GM21825 (cell line): ENCODE measurements at regions not wholly inside any gene's neighbourhood (a gene's known extent, or its start where the extent isn't known, plus 50 kb on each side); places are given as distances from the start of the nearest gene placed in this dataset.
"Not testable (repeated sequence)": the region's sequence is repeated elsewhere in the genome, so short reads cannot be mapped to it uniquely, and the experiment has no call there.

Source experiments
- ATAC-seq: cut with Tn5 transposase; IDR thresholded peaks from one replicate; pipeline ENCODE4 v1.9.1; 2021; ENCODE audit warnings: mild to moderate bottlenecking, moderate library complexity; ENCODE audit not compliant: unreplicated experiment

DNA sequence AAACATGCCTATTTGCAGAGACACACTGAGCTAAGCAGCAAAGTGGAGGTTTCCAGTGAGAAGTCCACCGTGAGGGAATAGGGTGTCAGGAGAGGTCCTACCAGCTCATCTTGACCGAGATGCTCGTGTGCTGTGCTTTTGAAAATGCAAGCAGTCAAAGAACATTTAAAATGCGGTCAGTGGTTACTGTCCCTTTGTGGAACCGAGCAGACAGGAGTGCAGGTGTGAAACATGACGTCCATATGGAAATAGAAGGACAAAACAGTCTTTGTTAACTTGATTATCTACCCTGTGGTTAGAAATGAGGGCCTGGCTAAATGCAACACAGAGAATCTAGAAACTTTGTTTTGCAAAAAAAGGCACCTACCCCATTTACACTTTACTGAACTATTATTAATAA lies 473.3 kb downstream of the SPATA31A6 start:
- ATAC-seq = not testable (repeated sequence)

DNA sequence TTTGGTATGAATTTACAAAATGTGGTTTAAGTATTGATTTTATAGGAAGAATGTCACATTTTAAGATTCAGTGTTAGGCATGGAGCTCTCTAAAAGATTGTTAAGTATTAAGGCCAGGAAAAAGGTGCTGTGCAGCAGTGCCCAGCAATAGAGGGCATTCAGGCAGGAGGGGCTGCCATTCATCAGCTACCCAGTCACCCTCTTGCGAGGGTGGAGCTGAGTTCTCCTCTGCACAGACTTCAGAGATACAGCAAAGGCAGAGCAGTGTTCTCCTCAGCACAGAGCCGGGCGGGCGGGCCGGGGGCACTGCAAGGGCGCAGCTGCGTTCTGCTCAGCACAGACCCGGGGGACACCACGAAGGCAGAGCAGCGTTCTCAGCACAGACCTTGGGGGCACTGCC lies 474.0 kb downstream of the SPATA31A6 start:
- ATAC-seq = not testable (repeated sequence)

DNA sequence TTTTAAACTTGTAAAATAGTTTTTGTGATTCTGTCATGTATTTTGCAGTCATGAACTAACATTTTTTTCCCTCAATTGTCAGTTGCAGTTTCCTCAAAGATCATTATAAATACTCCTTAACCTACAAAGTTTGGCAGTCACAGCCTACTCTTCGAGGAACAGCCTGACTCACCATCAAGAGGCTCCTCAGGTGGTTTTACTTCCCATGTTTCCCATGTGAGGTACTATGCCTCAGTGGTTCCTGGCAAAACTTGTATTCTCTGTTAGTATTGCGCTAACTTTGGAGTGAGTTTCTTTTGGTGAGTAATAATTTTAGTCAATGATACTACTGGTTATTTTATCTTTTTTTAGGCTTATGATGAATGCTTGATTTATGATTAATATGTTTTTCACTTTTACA lies 513.7 kb downstream of the SPATA31A6 start:
- ATAC-seq = not testable (repeated sequence)

DNA sequence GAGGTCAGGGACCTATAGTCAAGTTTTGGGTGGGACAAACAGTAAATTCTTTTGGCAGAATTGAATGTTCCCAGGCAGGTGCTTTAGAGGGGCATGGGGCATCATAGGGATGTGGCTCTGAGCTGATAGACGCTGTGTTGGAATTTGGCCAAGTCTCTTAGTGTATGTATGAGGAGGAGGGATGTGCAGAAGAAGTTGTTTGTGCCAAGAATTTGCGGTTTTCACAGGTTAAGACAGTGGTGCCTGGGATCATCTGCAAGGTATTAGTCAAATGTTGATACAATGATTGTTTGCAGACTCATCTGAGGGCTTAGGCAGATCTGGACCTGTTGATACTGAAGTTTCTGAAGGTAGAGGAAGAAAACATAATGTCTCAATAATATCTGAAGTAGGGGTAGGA lies 519.4 kb downstream of the SPATA31A6 start:
- ATAC-seq = not testable (repeated sequence)

DNA sequence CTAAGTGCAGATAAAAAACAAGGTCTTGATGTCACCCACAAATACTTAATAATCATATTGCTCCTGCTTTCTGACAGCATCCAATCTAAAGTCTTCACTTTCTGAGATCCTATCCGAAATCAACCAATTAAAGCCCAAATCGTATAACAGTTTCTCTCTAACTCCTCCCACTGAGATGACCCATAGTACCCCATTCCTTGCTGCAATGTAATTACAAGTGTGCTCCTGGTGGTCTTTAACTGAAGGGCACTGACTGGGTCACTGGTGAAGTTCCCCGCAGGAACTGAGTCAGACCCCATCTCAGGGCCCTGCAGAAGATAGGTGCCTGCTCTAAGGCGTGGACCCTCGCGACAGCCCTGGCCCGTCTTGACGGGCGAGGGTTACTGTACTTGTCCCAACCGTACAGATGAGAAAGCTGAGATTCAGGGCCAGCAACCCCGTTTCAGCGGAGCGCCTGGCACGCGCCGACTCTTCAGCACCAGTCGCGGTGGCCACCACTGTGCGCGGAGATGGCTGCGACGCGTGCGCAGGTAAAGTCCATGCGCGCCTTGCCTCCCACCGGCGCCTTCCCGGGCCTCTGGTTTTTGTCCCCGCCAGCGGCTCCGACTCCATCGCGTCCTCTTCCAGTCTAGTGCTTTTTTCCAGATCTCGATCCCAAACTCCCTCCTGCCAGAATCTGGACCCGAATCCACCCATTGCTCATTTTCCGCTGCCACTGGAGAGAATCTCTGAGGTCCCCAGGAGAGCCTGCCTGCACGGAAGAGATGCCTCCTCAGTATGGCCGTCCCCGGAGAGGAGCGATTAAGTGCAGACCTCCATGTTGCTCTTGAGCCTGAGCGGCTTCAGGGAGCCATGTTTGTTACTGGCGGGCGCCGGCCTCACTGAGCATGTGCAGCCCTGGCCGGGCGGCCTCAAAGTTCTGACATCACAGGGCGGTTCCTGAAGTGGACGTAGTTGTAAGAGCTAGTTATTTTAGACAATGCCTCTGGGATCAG lies 541.7 kb downstream of the SPATA31A6 start:
- ATAC-seq = not testable (repeated sequence)

DNA sequence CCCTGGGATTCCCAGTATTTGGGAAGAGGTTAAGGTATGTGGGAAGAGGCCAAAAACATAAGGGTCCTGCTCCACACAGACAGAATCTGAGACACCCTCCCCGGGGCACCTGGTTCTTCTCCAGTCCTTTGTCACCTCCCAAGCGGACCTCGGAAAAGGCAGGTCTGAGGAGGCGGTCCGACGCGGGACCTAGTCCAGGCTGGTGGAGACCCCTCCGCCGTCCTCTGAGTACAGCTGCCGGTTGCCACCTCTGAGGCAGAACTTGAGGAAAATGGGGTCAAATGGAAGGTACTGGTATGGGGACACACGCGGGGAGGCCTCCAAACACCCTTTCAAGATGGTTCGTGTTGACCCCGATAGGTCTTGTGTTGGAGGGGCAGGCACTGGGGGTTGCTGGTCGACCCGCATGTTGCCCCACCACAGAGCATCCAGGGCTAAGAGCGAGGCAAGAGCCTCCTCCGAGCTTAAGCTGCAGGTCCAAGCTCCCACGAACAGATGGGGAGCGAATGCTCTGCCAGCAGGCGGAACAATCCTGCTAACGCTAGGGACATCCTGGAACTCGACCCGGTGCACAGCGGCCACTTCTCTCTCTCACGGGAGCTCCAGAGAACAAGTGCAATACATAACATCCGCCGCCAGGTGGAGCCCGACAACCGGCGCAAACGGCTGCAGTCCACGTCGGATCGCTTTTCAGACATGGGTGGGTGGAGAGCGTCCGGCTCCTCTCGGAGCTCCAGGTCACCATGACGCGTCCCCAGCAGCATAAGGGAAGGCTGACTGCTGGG lies 559.8 kb downstream of the SPATA31A6 start:
- ATAC-seq = not testable (repeated sequence)

DNA sequence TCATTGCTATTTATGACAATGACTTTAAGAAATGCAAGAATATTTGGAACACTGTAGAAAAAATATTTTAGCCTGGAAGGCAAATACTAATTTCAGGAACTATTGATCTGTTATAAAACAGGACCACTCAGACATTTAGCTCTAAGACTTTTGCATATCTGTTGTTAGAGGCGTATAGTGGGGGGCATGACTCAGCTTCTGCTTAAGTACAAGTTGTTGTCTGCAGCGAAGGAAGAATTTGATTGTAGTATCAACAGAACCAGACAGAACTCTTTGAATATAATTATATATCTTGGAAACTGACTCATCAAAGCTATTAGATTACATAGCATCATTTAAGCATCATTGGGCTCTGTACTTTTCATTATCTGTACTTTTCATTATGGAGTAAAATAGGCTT lies 573.8 kb downstream of the SPATA31A6 start:
- not testable (repeated sequence) for ATAC-seq

DNA sequence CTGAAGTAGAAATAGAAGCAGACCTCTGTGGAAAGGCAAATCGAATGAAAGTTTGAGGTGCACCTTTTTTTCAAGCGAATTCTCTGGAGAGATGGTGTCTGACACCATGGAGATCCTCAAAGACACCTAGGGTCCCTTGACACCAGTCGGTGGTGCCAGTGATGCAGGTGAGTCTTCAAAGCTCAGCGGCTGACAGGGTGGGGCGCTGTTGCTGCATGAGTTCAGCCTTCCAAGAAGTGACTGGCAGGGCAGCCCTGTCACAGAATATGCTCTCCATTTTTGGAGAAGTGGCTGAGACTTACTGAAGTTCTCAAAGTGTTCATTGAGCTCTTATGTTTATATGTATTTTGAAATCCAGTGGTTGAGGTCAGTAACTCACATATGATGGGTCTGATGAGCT lies 575.9 kb downstream of the SPATA31A6 start:
- not testable (repeated sequence) for ATAC-seq

DNA sequence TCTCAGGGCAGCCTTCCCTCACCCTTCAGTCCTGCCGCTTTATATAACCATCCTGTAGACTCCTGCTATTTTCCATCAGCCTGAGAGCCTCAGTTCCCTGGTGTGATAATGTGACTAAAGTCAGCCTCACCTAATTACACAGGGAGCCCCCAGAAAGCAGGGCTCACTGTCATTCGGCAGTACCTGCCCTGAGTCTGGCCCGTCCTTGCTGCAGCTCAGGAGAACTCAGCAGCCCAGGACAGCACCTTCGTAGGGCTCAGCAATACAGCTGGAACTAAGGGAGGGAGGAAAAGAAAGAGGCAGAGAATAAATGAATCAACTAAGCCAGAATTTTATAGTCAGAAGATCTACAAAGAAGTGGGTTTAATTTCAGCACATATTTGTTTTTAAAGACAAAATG lies 598.7 kb downstream of the SPATA31A6 start:
- ATAC-seq = not testable (repeated sequence)

DNA sequence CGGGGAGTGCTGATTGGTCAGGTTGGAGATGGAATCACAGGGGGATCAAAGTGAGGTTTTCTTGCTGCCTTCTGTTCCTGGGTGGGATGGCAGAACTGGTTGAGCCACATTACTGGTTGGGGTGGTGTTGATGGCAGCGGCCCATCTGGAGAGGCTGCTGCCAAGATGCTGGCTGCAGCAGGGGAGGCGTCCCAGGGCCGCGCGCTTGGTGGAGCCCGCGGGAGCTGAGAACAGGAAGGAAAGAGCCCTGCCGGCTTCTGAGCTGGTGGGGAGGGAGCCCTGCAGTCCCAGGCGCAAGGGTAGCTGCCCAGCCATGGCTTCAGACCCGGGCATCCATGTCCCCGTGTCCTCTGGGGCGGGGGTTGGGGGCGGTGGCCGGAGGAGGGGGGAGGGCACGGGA lies 609.3 kb downstream of the SPATA31A6 start:
- not testable (repeated sequence) for ATAC-seq

DNA sequence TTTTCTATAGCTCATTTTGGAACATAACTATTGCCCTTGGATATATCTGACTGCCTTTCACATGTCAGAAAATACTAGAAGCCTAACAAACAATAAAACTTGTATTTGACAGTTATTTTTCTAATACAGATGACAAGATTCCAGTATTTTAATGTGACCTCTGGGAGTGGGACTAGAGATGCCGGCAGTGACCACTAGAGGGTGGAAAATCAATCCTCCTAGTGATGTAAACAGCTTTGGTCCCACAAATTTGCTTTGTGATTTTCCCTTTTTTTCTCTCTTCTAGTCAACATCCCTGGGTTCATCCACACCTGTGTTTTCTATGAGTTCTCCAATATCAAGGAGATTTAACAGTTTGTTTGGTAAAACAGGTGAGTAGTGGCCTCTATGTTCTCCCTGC lies 615.1 kb downstream of the SPATA31A6 start:
- ATAC-seq = peak; percentile 60

DNA sequence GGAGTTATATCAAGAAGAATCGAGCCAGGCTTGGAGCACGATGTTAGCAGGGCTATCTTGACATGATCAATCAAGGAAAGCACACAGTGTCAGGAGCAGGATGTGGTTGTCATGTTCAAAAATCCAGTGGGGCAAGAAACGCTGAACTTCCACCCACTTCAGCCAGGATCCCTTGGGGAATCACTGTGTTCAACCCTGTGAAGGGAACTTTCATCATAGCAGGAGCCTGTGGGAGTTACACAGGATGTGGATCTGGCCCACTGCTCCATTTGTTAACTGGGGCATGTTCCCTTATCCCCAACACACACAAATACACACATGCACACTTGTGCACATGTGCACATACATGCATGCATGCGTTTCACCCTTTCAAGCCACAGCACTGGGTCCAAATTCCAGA lies 619.3 kb downstream of the SPATA31A6 start:
- ATAC-seq = not testable (repeated sequence)

DNA sequence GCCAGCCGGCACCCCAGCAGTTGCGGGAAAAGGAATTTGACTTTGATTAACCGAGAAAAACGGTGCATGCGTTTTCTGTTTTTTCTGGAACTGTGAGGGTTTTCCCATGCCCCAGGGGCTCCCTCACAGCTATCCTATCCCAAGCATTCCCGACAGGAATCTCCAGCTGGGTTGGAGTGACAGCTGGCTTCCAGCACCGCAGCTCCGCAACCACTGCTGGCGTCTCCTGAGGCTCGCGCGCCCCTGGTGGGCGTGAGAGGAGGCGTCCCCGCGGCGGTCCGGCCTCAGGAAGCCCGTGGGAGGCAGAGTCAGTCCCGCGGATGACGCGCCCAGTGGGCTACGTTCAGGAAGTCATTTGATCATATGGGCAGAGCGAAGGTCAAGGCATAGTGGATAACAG lies 623.2 kb downstream of the SPATA31A6 start:
- ATAC-seq = not testable (repeated sequence)

DNA sequence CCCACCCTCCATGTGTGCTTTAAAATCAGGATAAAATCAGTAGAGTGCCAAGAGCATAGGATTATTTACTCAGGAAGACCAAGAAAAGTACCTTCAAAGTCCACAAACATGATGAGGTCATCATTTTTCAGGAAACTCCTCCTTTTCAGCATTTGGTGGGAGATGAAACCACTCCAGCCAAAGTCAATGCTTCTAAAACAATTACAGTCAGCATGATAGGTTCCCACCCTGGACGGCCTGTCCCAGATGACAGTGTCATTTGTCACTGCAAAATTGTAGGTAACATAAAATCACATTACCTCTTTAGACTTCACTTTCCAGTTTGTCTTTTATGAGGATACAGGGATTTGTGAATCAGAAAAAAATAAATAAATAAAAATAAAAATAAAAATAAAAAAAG lies 638.0 kb downstream of the SPATA31A6 start:
- not testable (repeated sequence) for ATAC-seq

DNA sequence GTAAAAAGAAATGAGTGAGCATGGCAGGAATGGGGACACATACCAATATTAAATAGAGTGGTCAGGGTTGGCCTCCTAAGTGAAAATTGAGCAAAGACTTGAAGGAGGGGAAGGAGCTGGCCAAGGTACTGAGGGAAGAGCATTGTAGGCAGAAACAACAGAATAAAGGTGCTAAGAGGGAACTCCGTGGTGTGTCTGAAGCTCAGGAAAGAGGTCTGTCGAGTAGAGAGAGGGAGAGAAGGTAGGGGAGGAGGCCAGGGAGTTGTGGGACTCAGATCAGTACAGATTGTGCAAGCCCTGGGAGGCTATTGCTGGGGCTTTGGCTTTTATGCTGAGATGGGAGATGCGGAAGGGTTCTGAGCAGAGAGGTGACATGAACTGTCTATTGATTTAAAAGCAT lies 664.7 kb downstream of the SPATA31A6 start:
- not testable (repeated sequence) for ATAC-seq

DNA sequence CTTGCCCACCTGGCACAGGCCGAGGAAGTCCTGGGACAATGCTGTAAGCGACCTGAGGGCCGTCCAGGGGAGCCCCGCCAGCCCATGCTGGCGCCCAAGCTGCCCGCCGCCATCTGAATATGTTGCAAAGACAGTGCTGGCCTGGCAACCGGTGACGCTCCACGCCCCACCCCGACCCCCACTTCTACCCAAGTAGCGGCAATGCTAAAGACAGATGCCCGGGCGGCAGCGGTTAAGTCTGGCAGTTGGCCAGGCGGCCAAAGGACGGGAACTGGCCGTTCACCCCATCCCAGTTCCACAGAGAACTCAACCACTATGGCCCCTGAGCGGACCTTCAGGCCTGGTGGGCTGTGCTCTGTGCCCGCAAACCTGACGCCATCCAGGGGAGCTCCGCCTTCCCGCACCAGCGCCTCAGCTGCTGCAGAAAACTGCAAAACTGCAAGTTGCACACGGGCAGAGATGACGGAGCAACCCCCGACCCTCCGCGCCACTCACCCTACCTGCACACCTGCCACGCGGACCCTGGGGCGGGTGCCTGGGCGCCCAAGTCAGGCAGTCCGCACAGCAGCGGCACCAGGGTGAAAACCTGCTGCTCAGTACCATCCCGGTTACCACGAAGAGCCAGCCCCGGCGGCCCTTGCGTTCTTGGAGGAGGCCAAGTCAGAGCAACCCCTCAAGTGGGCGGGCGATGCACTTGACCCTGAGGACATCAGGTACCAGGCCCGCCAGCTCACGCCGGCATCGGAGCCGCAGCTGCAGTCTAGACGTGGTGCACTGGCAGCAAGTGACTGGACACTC lies 667.6 kb downstream of the SPATA31A6 start:
- ATAC-seq = not testable (repeated sequence)

DNA sequence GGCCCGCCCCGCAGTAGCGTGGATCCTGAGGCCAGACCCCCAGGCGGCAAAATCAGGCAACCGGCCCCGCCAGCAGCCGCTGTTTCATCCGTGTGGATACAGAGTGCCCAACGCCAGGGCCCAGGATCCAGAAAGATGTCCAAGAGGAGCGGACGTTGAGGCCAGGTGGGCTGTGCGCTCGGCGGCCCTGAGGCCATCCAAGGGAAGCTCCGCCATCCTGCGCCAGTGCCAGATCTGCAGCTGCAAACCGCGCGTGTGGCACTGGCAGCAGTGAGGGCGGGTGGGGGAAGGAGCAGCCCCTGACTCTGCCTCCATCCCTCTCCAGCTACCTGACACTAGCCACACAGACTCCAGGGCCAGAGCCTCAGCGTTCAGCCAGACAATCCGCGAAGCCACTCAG lies 668.2 kb downstream of the SPATA31A6 start:
- ATAC-seq = not testable (repeated sequence)

DNA sequence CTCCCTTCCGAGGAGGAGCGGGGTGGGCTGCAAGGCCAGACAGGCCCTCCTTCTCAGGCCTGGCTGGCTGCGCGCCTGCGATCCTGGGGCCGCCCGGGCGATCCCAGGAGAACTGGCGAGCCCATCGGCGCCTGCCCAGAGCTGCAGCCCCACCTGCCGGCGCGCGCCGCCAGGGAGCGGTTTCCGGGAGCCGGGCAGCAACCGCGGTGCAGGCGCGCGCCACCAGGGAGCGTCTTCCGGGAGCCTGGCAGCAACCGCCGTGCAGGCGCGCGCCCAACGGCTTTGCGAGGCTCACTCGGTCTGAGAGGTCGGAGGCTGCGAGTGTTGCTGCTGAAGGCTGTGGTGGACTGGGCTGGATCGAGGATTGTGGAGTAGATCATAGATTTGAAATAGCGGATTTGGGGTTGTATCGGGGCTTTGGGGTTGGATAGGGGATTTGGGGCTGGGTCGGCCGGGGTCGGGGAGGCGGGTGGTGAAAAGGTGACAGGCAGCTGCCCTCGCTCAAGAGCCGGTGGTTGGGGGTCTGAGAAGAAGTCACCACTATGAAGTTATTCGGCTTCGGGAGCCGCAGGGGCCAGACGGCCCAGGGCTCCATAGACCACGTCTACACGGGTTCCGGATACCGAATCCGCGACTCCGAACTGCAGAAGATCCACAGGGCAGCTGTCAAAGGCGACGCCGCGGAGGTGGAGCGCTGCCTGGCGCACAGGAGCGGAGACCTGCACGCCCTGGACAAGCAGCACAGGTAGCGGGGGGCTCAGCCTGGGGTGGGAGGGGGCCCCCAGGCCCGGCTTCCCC lies 668.9 kb downstream of the SPATA31A6 start:
- peak; percentile 54 for ATAC-seq

DNA sequence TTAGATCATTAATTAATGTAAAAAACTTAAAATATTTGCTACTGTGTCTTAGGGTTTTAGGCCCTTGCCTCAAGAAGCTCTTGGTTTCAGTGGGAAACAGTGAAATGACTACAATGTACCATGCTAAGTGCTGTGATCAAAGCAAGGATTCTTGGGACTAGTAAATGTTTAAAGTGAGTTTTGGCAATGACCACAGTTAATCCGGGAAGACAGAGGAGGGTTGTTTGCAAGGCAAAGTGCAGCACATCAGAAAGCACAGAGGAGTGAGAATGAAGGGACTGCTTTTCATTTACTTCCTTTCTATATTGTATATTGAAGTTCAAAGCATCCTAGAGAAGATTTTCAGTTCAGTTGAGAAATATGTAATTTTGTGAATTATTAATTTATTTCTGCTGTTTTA lies 676.7 kb downstream of the SPATA31A6 start:
- not testable (repeated sequence) for ATAC-seq

DNA sequence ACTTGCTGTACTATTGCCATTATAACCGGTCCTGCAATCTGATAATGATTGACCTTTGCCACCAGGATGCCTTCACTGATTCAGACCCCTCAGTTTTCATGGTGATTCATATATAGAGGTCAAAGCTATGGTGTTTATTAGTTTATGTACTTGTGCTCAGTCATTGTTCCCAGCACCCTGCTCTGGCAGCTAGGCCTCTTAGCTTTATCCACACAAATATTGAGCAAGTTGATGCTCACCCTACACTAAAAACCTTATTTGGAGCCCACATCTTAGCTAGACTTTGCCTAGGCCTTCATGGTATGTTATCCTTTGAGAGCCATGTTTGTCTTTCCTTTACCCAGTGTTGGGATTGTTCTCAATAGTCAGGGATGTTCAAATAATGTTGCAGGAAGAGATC lies 679.0 kb downstream of the SPATA31A6 start:
- ATAC-seq = not testable (repeated sequence)
